ENCODE measurements at regions not wholly inside any gene's neighbourhood (a gene's known extent, or its start where the extent isn't known, plus 50 kb on each side); places are given as distances from the start of the nearest gene placed in this dataset.

DNA sequence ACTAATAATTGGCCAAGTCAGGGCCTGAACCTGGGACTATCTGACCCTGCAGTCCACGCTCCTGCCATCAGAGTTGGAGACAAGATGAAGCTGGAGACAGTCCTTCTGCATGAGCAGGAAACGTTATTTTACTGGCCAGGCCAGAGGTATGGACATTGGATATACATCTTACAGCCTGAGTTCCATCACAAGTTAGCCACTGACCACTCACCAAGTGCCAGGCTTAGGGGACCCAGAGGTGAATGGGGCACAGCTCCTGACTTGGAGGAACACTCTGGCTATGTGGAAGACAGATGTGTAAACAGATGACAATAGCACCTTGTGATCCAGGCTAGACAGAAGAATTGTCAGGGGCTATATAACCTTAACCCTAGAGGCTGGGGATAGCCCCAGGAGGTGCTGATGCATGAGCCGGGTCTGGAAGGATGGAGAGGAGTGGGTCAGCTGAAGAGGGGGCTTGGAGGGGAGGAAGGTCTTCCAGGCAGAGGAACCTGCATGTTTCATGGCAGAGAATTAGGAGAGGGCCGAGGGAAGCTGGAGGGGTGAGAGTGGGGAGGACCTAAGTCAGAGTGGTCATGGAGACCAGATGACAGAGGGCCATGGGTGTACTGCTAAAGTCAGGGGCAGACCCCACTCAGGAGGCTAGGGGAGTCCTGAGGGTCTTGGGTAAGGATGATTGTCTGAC, 52.5 kb upstream of the DMRTB1 start:
- TF ChIP-seq POLR2A (IDR thresholded peaks at IDR 0.05) (no peak), CTCF (IDR thresholded peaks at IDR 0.05) (no peak)
- no peaks in the 10 kb centered on the region for H3K9me3 ChIP-seq
- DNase-seq = no peak
- 89 to 94% methylated on average over 4 of the region's 4 CpGs for WGBS, 2 donors
- no peaks in the 10 kb centered on the region for H3K27me3 ChIP-seq
- no peak overlapping the region for H3K4me3 ChIP-seq (replicated peaks in 1 of 3)
- intact Hi-C loops (cut with DNase I) = no loop called here
- peaks cover 0 to 22% of the 10 kb centered on the region in 2 donors for H3K4me1 ChIP-seq
- no peaks in the 10 kb centered on the region for H3K36me3 ChIP-seq
- no peak overlapping the region for H3K27ac ChIP-seq

DNA sequence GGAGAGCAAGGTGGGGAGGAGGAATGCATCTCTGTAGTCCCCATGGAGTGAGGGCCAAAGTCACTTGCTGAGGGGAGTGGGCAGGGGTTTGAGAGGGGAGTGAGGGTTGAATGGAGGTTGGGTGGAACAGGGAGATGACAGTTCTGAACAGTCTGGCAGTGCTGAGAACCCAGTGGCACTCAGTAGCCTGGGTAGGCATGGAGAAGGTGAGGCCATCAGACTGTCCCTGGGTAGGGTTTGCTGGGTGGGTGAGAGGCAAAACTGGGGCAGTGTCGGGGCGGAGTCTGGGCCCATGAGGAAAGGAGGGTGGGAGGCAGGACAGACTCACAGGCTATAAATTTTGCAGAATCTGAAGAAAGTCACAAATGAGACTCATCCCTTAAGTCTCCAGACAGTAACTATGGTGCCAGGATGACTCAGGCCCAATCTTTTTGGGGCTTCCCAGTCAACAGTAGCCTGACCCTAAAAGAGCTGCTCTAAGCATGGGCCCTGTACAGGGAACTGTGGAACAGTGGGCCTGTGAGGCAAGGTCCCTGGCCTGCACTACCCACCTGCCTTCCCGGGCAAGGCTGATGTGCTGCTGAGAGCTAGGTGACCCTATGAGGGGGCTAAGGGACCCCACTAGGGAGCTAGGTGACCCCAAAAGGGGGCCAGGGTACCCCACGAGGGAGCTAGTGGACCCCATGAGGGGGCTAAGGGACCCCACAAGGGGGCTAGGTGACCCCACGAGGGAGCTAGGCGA, 51.0 kb upstream of the DMRTB1 start:
- H3K4me1 ChIP-seq = peaks cover 10 to 35% of the 10 kb centered on the region in 2 donors
- H3K27ac ChIP-seq = no peak overlapping the region
- no peaks in the 10 kb centered on the region for H3K9me3 ChIP-seq
- intact Hi-C loops (cut with DNase I) = no loop called here
- H3K36me3 ChIP-seq = no peaks in the 10 kb centered on the region
- H3K27me3 ChIP-seq = no peaks in the 10 kb centered on the region
- no peak for DNase-seq
- H3K4me3 ChIP-seq (replicated peaks in 1 of 3) = no peak overlapping the region
- 94 to 100% methylated on average over 5 to 6 of the region's 6 CpGs for WGBS, 2 donors
- no peak for TF ChIP-seq CTCF (IDR thresholded peaks at IDR 0.05)
- TF ChIP-seq POLR2A (IDR thresholded peaks at IDR 0.05) = no peak

GRCh38 chr1:53408755-53409129, 50.5 kb upstream of the DMRTB1 start:
- Histone ChIP-seq H3K27ac (no peak overlapping the region), H3K9me3 (no peaks in the 10 kb centered on the region), H3K4me1 (peaks cover 14 to 36% of the 10 kb centered on the region in 2 donors), H3K4me3 (replicated peaks in 1 of 3) (no peak overlapping the region), H3K36me3 (no peaks in the 10 kb centered on the region), H3K27me3 (no peaks in the 10 kb centered on the region)
- no peak for DNase-seq
- WGBS, 2 donors = 76 to 86% methylated on average over 7 of the region's 7 CpGs
- TF ChIP-seq CTCF (IDR thresholded peaks at IDR 0.05) (no peak), POLR2A (IDR thresholded peaks at IDR 0.05) (no peak)
- intact Hi-C loops (cut with DNase I) = no loop called here

GRCh38 chr1:53409233-53409632, 50.0 kb upstream of the DMRTB1 start:
- Histone ChIP-seq H3K27me3 (no peaks in the 10 kb centered on the region), H3K27ac (no peak overlapping the region), H3K4me3 (replicated peaks in 1 of 3) (no peak overlapping the region), H3K4me1 (peaks cover 14 to 36% of the 10 kb centered on the region in 2 donors), H3K9me3 (no peaks in the 10 kb centered on the region), H3K36me3 (no peaks in the 10 kb centered on the region)
- TF ChIP-seq CTCF (IDR thresholded peaks at IDR 0.05) (no peak), POLR2A (IDR thresholded peaks at IDR 0.05) (no peak)
- WGBS, 2 donors = 90% methylated on average over 7 of the region's 7 CpGs
- DNase-seq = no peak
- intact Hi-C loops (cut with DNase I) = no loop called here
